Esophagus muscularis mucosa (tissue), 4 donors: ENCODE measurements at regions not wholly inside any gene's neighbourhood (a gene's known extent, or its start where the extent isn't known, plus 50 kb on each side); places are given as distances from the start of the nearest gene placed in this dataset.

Experiments used
- DNase-seq: peaks from one replicate; pipeline ENCODE4 v3.0.0-alpha.2; 2017; ENCODE audit errors: extremely low spot score
- H3K27ac ChIP-seq, 4 donors: fragments of 200-600 bp; sonication (generic); replicated peaks in 1 of 4; 1 replicate in 3 of 4; 2 replicates in 1 of 4; pipeline ENCODE4 v1.5.1; 2016 to 2019; ENCODE audit warnings: mild to moderate bottlenecking in 1 of 4
- H3K27me3 ChIP-seq, 4 donors: fragments of 200-600 bp; sonication (generic); one replicate each; pipeline versions ENCODE4 v1.5.1 to v1.6.0; 2016 to 2019
- H3K36me3 ChIP-seq, 4 donors: fragments of 200-600 bp; sonication (generic); one replicate each; pipeline ENCODE4 v1.5.1; 2016 to 2019
- H3K4me1 ChIP-seq, 4 donors: fragments of 200-600 bp; sonication (generic); one replicate each; pipeline ENCODE4 v1.5.1; 2016 to 2019
- H3K4me3 ChIP-seq, 4 donors: fragments of 200-600 bp; sonication (generic); 1 replicate in 2 of 4; 2 replicates in 2 of 4; pipeline ENCODE4 v1.5.1; 2016 to 2019; ENCODE audit warnings: mild to moderate bottlenecking in 4 of 4, moderate library complexity in 1 of 4
- H3K9me3 ChIP-seq, 4 donors: fragments of 200-600 bp; sonication (generic); 1 replicate in 3 of 4; 2 replicates in 1 of 4; pipeline ENCODE4 v1.5.1; 2016 to 2019
- CTCF ChIP-seq, 3 experiments: fragments of 200-600 bp in 2 of 3; fragments of 450-650 bp in 1 of 3; sonication (generic) in 2 of 3; IDR thresholded peaks; one replicate each; pipeline ENCODE4 v1.5.1; 2017 to 2019; ENCODE audit warnings: antibody characterized with exemption in 3 of 3, mild to moderate bottlenecking in 2 of 3, moderate library complexity in 1 of 3
- EP300 ChIP-seq: sonication (generic); formaldehyde crosslinking; IDR thresholded peaks from one replicate; pipeline ENCODE4 v1.6.1; 2017; ENCODE audit warnings: antibody characterized with exemption
- POLR2A ChIP-seq: fragments of 450-650 bp; IDR thresholded peaks from one replicate; pipeline ENCODE4 v1.6.1; 2017; ENCODE audit warnings: antibody characterized with exemption, moderate library complexity, mild to moderate bottlenecking, low read depth
- POLR2AphosphoS5 ChIP-seq, 2 donors: sonication (generic); formaldehyde crosslinking; IDR thresholded peaks; one replicate each; pipeline ENCODE4 v1.6.1; 2017; ENCODE audit warnings: antibody characterized with exemption in 2 of 2
- WGBS: methylation state at CpG from one replicate; pipeline ENCODE4 v1.1.5; 2018; 5-methylcytosine and 5-hydroxymethylcytosine counted together
- intact Hi-C: fragments of 100-400 bp; cut with DNase I; formaldehyde crosslinking; loops from one replicate; pipeline ENCODE4 v1.15.1; 2023

GRCh38 chr13:86446311-86446710 lies 647.1 kb upstream of the SLITRK6 start:
- Histone ChIP-seq H3K4me3 (no peak overlapping the region), H3K9me3 (no peaks in the 10 kb centered on the region), H3K27ac (no peak overlapping the region), H3K27me3 (no peaks in the 10 kb centered on the region), H3K4me1 (no peaks in the 10 kb centered on the region), H3K36me3 (no peaks in the 10 kb centered on the region)
- intact Hi-C loops: no loop called here
- DNase-seq: no peak
- 63% methylated on average over 2 of the region's 2 CpGs for WGBS
- TF ChIP-seq POLR2A (no peak), EP300 (no peak), POLR2AphosphoS5 (IDR thresholded peaks at IDR 0.05) (no peak), CTCF (IDR thresholded peaks at IDR 0.05) (no peak)

GRCh38 chr13:86447479-86447878 lies 648.3 kb upstream of the SLITRK6 start:
- Histone ChIP-seq H3K27me3 (no peaks in the 10 kb centered on the region), H3K27ac (no peak overlapping the region), H3K4me1 (no peaks in the 10 kb centered on the region), H3K36me3 (no peaks in the 10 kb centered on the region), H3K9me3 (no peaks in the 10 kb centered on the region), H3K4me3 (no peak overlapping the region)
- no peak for DNase-seq
- WGBS: 91% methylated on average over 1 of the region's 1 CpG
- TF ChIP-seq POLR2A (no peak), EP300 (no peak), POLR2AphosphoS5 (IDR thresholded peaks at IDR 0.05) (no peak), CTCF (IDR thresholded peaks at IDR 0.05) (no peak)
- intact Hi-C loops: no loop called here

- no peaks in the 10 kb centered on the region for H3K4me1 ChIP-seq
- H3K4me3 ChIP-seq: no peak overlapping the region
- no peak for DNase-seq
- intact Hi-C loops: no loop called here
- TF ChIP-seq POLR2AphosphoS5 (IDR thresholded peaks at IDR 0.05) (no peak), POLR2A (no peak), EP300 (no peak), CTCF (IDR thresholded peaks at IDR 0.05) (no peak)
- H3K27me3 ChIP-seq: no peaks in the 10 kb centered on the region
- H3K9me3 ChIP-seq: no peaks in the 10 kb centered on the region
- no peaks in the 10 kb centered on the region for H3K36me3 ChIP-seq
- no peak overlapping the region for H3K27ac ChIP-seq
Measured at GRCh38 chr13:86462011-86462410, 662.8 kb upstream of the SLITRK6 start.

- Histone ChIP-seq H3K36me3 (no peaks in the 10 kb centered on the region), H3K27me3 (no peaks in the 10 kb centered on the region), H3K27ac (no peak overlapping the region), H3K9me3 (no peaks in the 10 kb centered on the region), H3K4me1 (no peaks in the 10 kb centered on the region), H3K4me3 (no peak overlapping the region)
- no peak for DNase-seq
- TF ChIP-seq POLR2AphosphoS5 (IDR thresholded peaks at IDR 0.05): no peak
- no peak for TF ChIP-seq POLR2A
- TF ChIP-seq EP300: no peak
- no peak for TF ChIP-seq CTCF (IDR thresholded peaks at IDR 0.05)
- intact Hi-C loops: no loop called here
- 45% methylated on average over 3 of the region's 3 CpGs for WGBS
Measured at GRCh38 chr13:86464193-86464592, 665.0 kb upstream of the SLITRK6 start.

- H3K27ac ChIP-seq: no peak overlapping the region
- no peak for DNase-seq
- intact Hi-C loops: no loop called here
- H3K9me3 ChIP-seq: no peaks in the 10 kb centered on the region
- TF ChIP-seq EP300 (no peak), CTCF (IDR thresholded peaks at IDR 0.05) (no peak), POLR2A (no peak), POLR2AphosphoS5 (IDR thresholded peaks at IDR 0.05) (no peak)
- no peak overlapping the region for H3K4me3 ChIP-seq
- no peaks in the 10 kb centered on the region for H3K4me1 ChIP-seq
- WGBS: 85% methylated on average over 1 of the region's 1 CpG
- no peaks in the 10 kb centered on the region for H3K27me3 ChIP-seq
- H3K36me3 ChIP-seq: no peaks in the 10 kb centered on the region
Measured at GRCh38 chr13:86474971-86475370, 675.8 kb upstream of the SLITRK6 start.
